Stimulated activated CD4-positive, alpha-beta T cell treated with anti-CD3 and anti-CD28 coated beads, Interleukin-1b, Interleukin-23, amount 100 ng/mL, for 24 hours (primary cell): ENCODE measurements at regions not wholly inside any gene's neighbourhood (a gene's known extent, or its start where the extent isn't known, plus 50 kb on each side); places are given as distances from the start of the nearest gene placed in this dataset.

ENCODE experiments used
- DNase-seq, 4 experiments: peaks; one replicate each; pipeline ENCODE4 v3.0.0-alpha.2; 2020; ENCODE audit warnings: low read depth in 4 of 4, low spot score in 1 of 4

GRCh38 chr10:34869135-34869836 is 54.2 kb upstream of the PARD3 start:
- DNase-seq, result no peak

GRCh38 chr10:34868589-34868988 is 53.5 kb upstream of the PARD3 start:
- DNase-seq, result no peak

- DNase-seq, result no peak
Measured at GRCh38 chr10:34866848-34867247, 51.8 kb upstream of the PARD3 start.
